Endothelial cell (in vitro differentiated cells): ENCODE measurements at regions not wholly inside any gene's neighbourhood (a gene's known extent, or its start where the extent isn't known, plus 50 kb on each side); places are given as distances from the start of the nearest gene placed in this dataset.

ENCODE experiments used
- DNase-seq: peaks from one replicate; pipeline ENCODE4 v3.0.0; 2021; ENCODE audit warnings: low spot score
- H3K27ac Mint-ChIP-seq: one replicate; pipeline ENCODE4 v1.8.0; 2021; ENCODE audit warnings: mixed read lengths, inconsistent platforms; ENCODE audit not compliant: unreplicated experiment
- H3K27me3 Mint-ChIP-seq: one replicate; pipeline ENCODE4 v1.8.0; 2021; ENCODE audit warnings: mild to moderate bottlenecking, moderate library complexity, mixed read lengths, inconsistent platforms; ENCODE audit not compliant: unreplicated experiment
- H3K36me3 Mint-ChIP-seq: one replicate; pipeline ENCODE4 v1.8.0; 2021; ENCODE audit warnings: mild to moderate bottlenecking, low read depth, mixed read lengths, inconsistent platforms; ENCODE audit not compliant: unreplicated experiment
- H3K4me1 Mint-ChIP-seq: one replicate; pipeline ENCODE4 v1.8.0; 2021; ENCODE audit warnings: mild to moderate bottlenecking, mixed read lengths, inconsistent platforms; ENCODE audit not compliant: unreplicated experiment
- H3K4me3 Mint-ChIP-seq: one replicate; pipeline ENCODE4 v1.8.0; 2021; ENCODE audit warnings: mild to moderate bottlenecking, mixed read lengths, inconsistent platforms; ENCODE audit not compliant: unreplicated experiment
- H3K9me3 Mint-ChIP-seq: one replicate; pipeline ENCODE4 v1.8.0; 2021; ENCODE audit warnings: mixed read lengths, inconsistent platforms; ENCODE audit not compliant: unreplicated experiment
- TF ChIP-seq, protein P1 (sequence below): fragments of 200-600 bp; sonication (generic); IDR thresholded peaks from one replicate; pipeline ENCODE4 v1.5.0; 2021; ENCODE audit warnings: antibody characterized with exemption; ENCODE audit not compliant: unreplicated experiment

DNA sequence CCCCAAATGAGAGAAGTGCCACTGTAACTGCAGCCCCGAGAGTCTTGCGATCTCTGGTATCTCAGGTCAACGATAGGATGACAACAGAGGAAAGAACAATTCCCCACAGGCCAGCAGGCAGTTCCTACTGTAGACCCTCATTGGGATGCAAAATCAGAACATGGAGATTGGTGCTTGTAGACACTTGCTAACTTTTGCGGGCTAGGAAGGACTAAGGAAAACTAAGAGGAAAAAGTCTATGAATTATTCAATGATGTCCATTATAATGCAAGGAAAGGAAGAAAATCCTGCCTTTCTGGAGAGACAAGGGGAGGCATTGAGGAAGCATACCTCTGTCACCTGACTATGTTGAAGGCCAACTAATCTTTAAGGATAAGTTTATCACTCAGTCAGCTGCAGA lies 51.9 kb upstream of the CWC22 start:
- no peaks in the 10 kb centered on the region for H3K27me3 Mint-ChIP-seq
- no peaks in the 10 kb centered on the region for H3K36me3 Mint-ChIP-seq
- DNase-seq: no peak
- H3K9me3 Mint-ChIP-seq: no peaks in the 10 kb centered on the region
- no peaks in the 10 kb centered on the region for H3K4me1 Mint-ChIP-seq
- TF ChIP-seq, protein P1, sequence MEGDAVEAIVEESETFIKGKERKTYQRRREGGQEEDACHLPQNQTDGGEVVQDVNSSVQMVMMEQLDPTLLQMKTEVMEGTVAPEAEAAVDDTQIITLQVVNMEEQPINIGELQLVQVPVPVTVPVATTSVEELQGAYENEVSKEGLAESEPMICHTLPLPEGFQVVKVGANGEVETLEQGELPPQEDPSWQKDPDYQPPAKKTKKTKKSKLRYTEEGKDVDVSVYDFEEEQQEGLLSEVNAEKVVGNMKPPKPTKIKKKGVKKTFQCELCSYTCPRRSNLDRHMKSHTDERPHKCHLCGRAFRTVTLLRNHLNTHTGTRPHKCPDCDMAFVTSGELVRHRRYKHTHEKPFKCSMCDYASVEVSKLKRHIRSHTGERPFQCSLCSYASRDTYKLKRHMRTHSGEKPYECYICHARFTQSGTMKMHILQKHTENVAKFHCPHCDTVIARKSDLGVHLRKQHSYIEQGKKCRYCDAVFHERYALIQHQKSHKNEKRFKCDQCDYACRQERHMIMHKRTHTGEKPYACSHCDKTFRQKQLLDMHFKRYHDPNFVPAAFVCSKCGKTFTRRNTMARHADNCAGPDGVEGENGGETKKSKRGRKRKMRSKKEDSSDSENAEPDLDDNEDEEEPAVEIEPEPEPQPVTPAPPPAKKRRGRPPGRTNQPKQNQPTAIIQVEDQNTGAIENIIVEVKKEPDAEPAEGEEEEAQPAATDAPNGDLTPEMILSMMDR: no peak
- H3K4me3 Mint-ChIP-seq: no peak overlapping the region
- no peak overlapping the region for H3K27ac Mint-ChIP-seq

DNA sequence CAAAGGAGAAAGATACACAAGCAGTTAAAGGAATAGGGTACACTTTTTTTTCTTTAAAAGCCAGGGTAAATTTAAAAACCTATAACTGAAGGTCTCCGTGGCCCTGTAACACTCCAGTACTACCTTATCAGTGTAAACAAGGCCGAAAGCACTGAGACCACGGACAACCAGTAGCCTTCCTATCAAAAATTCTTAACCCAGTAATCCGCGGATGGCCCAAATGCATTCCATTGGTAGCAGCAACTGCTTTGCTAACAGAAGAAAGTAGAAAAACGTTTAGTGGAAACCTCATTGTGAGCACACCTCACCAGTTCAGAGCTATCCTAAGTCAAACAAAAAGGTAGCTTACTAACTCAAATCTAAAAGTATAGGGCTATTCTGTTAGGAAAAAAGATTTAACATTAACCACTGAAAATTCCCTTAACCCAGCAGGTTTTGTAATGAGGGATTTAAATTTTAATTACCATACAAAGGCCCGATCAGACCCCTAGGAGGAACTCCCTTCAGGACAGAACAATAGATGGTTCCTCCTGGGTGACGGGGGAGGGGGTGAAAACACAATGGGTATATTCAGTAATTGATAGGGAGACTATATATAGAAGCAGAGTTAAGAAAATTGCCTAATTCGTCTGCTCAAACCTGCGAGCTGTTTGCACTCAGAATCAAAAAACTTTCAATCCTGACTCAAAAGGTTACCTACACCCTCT lies 50.8 kb upstream of the CWC22 start:
- Mint-ChIP-seq H3K36me3 (no peaks in the 10 kb centered on the region), H3K4me1 (no peaks in the 10 kb centered on the region), H3K27me3 (no peaks in the 10 kb centered on the region), H3K9me3 (no peaks in the 10 kb centered on the region), H3K4me3 (no peak overlapping the region), H3K27ac (no peak overlapping the region)
- DNase-seq: no peak
- TF ChIP-seq, protein P1: no peak
